Fibroblast of lung (primary cell): ENCODE measurements at regions not wholly inside any gene's neighbourhood (a gene's known extent, or its start where the extent isn't known, plus 50 kb on each side); places are given as distances from the start of the nearest gene placed in this dataset.

Experiments
- EZH2 ChIP-seq: IDR thresholded peaks from 2 replicates; pipeline ENCODE4 v1.5.1; 2012; ENCODE audit warnings: low read length, control low read depth, mild to moderate bottlenecking; ENCODE audit errors: missing control alignments
- TF ChIP-seq, protein P1 (sequence below), 2 donors: IDR thresholded peaks in 1 of 2; conservative IDR thresholded peaks in 1 of 2; 1 replicate in 1 of 2; 2 replicates in 1 of 2; pipeline ENCODE4 v1.5.1; 2011 to 2012; ENCODE audit warnings: low read length in 2 of 2, control low read depth in 1 of 2, inconsistent platforms in 1 of 2, low read depth in 1 of 2, mild to moderate bottlenecking in 1 of 2

DNA sequence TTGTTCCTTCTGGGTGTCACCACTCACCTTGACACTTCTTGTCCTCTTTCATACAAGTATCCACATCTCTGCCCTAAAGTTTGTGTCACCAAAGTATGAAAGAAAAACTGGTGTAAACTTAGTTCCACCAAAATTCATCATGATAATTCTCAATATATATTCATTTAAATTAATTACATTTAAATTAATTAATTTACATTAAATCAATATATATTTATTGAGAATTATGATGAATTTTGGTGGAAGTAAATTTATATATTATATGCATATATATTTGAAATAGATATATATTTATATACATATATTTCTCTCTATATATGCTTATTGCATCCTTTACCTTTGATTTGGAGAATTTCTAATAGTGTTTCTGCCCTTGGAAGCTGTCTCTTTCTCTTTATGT is 828.3 kb downstream of the PDCD6IP start:
- TF ChIP-seq, protein P1, sequence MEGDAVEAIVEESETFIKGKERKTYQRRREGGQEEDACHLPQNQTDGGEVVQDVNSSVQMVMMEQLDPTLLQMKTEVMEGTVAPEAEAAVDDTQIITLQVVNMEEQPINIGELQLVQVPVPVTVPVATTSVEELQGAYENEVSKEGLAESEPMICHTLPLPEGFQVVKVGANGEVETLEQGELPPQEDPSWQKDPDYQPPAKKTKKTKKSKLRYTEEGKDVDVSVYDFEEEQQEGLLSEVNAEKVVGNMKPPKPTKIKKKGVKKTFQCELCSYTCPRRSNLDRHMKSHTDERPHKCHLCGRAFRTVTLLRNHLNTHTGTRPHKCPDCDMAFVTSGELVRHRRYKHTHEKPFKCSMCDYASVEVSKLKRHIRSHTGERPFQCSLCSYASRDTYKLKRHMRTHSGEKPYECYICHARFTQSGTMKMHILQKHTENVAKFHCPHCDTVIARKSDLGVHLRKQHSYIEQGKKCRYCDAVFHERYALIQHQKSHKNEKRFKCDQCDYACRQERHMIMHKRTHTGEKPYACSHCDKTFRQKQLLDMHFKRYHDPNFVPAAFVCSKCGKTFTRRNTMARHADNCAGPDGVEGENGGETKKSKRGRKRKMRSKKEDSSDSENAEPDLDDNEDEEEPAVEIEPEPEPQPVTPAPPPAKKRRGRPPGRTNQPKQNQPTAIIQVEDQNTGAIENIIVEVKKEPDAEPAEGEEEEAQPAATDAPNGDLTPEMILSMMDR (conservative IDR thresholded peaks at IDR 0.05 in 1 of 2, IDR thresholded peaks at IDR 0.05 in 1 of 2; ENCODE audit: low read depth in 1 of 2, low read length in 2 of 2), result no peak
- TF ChIP-seq EZH2, result no peak
